Tibial nerve (tissue), 4 donors: ENCODE measurements at regions not wholly inside any gene's neighbourhood (a gene's known extent, or its start where the extent isn't known, plus 50 kb on each side); places are given as distances from the start of the nearest gene placed in this dataset.

ENCODE experiments used
- DNase-seq, 2 donors: peaks; one replicate each; pipeline ENCODE4 v3.0.0-alpha.2; 2019; ENCODE audit warnings: low spot score in 2 of 2
- H3K27ac ChIP-seq, 4 donors: fragments of 200-600 bp; sonication (generic) in 3 of 4; one replicate each; pipeline ENCODE4 v1.5.1; 2017 to 2019; ENCODE audit warnings: mild to moderate bottlenecking in 1 of 4
- H3K27me3 ChIP-seq, 2 donors: fragments of 200-600 bp; sonication (generic) in 1 of 2; one replicate each; pipeline versions ENCODE4 v1.5.1 to v1.6.0; 2017 to 2019
- H3K36me3 ChIP-seq, 3 donors: fragments of 200-600 bp; sonication (generic); one replicate each; pipeline ENCODE4 v1.5.1; 2018 to 2019
- H3K4me1 ChIP-seq, 4 donors: fragments of 200-600 bp; sonication (generic) in 3 of 4; one replicate each; pipeline ENCODE4 v1.5.1; 2017 to 2019
- H3K4me3 ChIP-seq, 4 donors: fragments of 200-600 bp; sonication (generic) in 3 of 4; one replicate each; pipeline ENCODE4 v1.5.1; 2017 to 2019; ENCODE audit warnings: mild to moderate bottlenecking in 1 of 4, moderate library complexity in 1 of 4
- H3K9me3 ChIP-seq, 4 donors: fragments of 200-600 bp; sonication (generic) in 3 of 4; one replicate each; pipeline ENCODE4 v1.5.1; 2017 to 2019
- EP300 ChIP-seq, 2 donors: sonication (generic); formaldehyde crosslinking; IDR thresholded peaks; one replicate each; pipeline ENCODE4 v1.6.1; 2017; ENCODE audit warnings: antibody characterized with exemption in 2 of 2, mild to moderate bottlenecking in 1 of 2
- POLR2A ChIP-seq, 2 donors: fragments of 450-650 bp; IDR thresholded peaks; one replicate each; pipeline ENCODE4 v1.6.1; 2017; ENCODE audit warnings: antibody characterized with exemption in 2 of 2, mild to moderate bottlenecking in 2 of 2, moderate library complexity in 2 of 2
- WGBS, 2 donors: methylation state at CpG; one replicate each; pipeline ENCODE4 v1.1.5; 2018; 5-methylcytosine and 5-hydroxymethylcytosine counted together
- TF ChIP-seq, protein P1 (sequence below), 5 experiments: fragments of 200-600 bp in 3 of 5; fragments of 450-650 bp in 2 of 5; sonication (generic) in 3 of 5; IDR thresholded peaks; one replicate each; pipeline ENCODE4 v1.5.1; 2016 to 2019; ENCODE audit warnings: antibody characterized with exemption in 5 of 5, mild to moderate bottlenecking in 3 of 5, moderate library complexity in 2 of 5

DNA sequence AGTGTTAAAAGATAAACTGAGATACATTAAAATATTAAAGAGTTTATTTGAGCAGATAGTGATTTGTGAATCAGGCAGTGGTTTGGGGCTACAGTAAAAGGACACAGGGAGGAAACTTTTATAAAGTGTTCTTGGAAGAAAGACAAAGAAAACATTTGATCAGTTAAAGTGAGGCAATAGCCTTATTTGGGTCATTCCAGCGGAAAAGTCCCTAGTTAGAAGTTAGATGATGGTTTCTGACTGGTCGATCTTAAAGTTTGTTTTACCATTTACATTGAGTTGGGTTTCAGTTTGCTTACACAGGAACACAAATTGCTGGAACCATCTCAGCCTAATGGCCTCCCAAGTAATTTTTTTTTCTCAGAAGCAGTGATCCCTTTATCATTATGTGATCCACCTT is 69.7 kb downstream of the PPP1R2C start:
- no peaks in the 10 kb centered on the region for H3K9me3 ChIP-seq
- no peaks in the 10 kb centered on the region for H3K36me3 ChIP-seq
- no peak overlapping the region for H3K27ac ChIP-seq
- no peak overlapping the region for H3K4me3 ChIP-seq
- H3K27me3 ChIP-seq: no peaks in the 10 kb centered on the region
- H3K4me1 ChIP-seq: no peaks in the 10 kb centered on the region
- WGBS, 2 donors: 45 to 56% methylated on average over 2 of the region's 2 CpGs
- DNase-seq: no peak
- TF ChIP-seq, protein P1, sequence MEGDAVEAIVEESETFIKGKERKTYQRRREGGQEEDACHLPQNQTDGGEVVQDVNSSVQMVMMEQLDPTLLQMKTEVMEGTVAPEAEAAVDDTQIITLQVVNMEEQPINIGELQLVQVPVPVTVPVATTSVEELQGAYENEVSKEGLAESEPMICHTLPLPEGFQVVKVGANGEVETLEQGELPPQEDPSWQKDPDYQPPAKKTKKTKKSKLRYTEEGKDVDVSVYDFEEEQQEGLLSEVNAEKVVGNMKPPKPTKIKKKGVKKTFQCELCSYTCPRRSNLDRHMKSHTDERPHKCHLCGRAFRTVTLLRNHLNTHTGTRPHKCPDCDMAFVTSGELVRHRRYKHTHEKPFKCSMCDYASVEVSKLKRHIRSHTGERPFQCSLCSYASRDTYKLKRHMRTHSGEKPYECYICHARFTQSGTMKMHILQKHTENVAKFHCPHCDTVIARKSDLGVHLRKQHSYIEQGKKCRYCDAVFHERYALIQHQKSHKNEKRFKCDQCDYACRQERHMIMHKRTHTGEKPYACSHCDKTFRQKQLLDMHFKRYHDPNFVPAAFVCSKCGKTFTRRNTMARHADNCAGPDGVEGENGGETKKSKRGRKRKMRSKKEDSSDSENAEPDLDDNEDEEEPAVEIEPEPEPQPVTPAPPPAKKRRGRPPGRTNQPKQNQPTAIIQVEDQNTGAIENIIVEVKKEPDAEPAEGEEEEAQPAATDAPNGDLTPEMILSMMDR (IDR thresholded peaks at IDR 0.05): no peak
- TF ChIP-seq POLR2A (IDR thresholded peaks at IDR 0.05): no peak
- no peak for TF ChIP-seq EP300 (IDR thresholded peaks at IDR 0.05)

DNA sequence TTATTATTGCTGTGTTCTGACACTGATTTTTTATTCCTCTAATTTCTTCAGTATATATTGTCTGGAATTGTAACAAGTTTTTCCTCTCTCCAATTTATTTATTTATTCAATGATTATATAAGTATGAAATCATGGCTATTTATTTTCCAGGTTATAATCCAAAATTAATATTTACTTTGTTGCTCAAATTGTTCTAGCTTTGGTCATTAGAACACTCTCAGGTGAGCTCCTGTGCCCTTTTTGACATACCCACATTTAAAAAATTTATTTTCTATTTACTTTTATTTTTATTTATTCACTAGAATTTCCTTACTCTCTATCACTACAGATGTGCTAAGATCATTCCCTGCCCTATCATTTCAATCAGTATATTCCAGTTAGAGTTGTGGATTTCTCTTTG is 70.2 kb downstream of the PPP1R2C start:
- Histone ChIP-seq H3K4me1 (no peaks in the 10 kb centered on the region), H3K27me3 (no peaks in the 10 kb centered on the region), H3K9me3 (no peaks in the 10 kb centered on the region), H3K27ac (no peak overlapping the region), H3K4me3 (no peak overlapping the region), H3K36me3 (no peaks in the 10 kb centered on the region)
- TF ChIP-seq EP300 (IDR thresholded peaks at IDR 0.05): no peak
- TF ChIP-seq, protein P1 (IDR thresholded peaks at IDR 0.05): no peak
- no peak for TF ChIP-seq POLR2A (IDR thresholded peaks at IDR 0.05)
- no peak for DNase-seq

DNA sequence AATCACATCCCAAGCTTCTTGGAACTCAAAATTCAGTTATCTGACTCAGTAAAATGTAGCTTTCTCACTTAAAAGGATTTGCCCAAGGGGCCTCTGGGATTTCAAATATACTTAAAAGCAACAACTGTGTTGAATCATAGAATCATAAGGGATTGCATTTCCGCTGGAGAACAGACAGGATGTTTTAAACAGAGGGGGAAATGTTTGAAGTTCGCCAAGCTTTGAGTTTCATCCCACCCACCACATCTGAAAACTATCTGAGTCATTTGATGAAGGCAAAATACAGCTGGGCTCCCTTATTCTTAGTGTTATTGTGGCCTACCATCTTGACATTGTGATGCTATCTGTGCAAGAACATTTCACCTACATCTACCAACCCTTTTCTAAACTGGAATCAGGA is 73.5 kb downstream of the PPP1R2C start:
- H3K27ac ChIP-seq: no peak overlapping the region
- no peak for DNase-seq
- H3K27me3 ChIP-seq: no peaks in the 10 kb centered on the region
- no peaks in the 10 kb centered on the region for H3K9me3 ChIP-seq
- H3K36me3 ChIP-seq: no peaks in the 10 kb centered on the region
- WGBS, 2 donors: 58 to 59% methylated on average over 2 of the region's 2 CpGs
- H3K4me3 ChIP-seq: no peak overlapping the region
- no peaks in the 10 kb centered on the region for H3K4me1 ChIP-seq
- TF ChIP-seq POLR2A (IDR thresholded peaks at IDR 0.05) (no peak), EP300 (IDR thresholded peaks at IDR 0.05) (no peak)
- TF ChIP-seq, protein P1 (IDR thresholded peaks at IDR 0.05): no peak

DNA sequence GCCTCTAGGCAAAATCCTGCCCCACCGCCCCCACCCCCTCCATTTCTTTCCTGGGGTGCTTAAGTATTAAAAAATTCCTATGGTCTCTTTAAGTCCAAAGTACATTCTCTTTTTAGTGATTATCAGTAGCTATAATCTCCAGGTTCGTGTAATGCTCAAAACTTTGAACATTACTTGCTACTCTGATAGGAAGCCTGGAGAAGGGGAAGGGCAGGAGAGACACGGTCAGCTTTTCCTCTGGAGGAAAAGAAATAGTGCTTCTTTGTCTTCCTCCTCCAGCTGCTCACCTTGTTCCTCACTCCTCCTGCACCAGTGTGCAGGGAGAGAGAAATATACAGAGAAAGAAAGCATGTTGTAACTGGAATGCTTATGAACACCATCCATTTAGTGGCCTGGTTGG is 80.4 kb downstream of the PPP1R2C start:
- no peak for DNase-seq
- TF ChIP-seq, protein P1 (IDR thresholded peaks at IDR 0.05): no peak
- TF ChIP-seq POLR2A (IDR thresholded peaks at IDR 0.05) (no peak), EP300 (IDR thresholded peaks at IDR 0.05) (no peak)
- Histone ChIP-seq H3K9me3 (no peaks in the 10 kb centered on the region), H3K27ac (no peak overlapping the region), H3K4me3 (no peak overlapping the region), H3K27me3 (no peaks in the 10 kb centered on the region), H3K4me1 (no peaks in the 10 kb centered on the region), H3K36me3 (no peaks in the 10 kb centered on the region)
- WGBS, 2 donors: 52 to 81% methylated on average over 3 of the region's 3 CpGs

DNA sequence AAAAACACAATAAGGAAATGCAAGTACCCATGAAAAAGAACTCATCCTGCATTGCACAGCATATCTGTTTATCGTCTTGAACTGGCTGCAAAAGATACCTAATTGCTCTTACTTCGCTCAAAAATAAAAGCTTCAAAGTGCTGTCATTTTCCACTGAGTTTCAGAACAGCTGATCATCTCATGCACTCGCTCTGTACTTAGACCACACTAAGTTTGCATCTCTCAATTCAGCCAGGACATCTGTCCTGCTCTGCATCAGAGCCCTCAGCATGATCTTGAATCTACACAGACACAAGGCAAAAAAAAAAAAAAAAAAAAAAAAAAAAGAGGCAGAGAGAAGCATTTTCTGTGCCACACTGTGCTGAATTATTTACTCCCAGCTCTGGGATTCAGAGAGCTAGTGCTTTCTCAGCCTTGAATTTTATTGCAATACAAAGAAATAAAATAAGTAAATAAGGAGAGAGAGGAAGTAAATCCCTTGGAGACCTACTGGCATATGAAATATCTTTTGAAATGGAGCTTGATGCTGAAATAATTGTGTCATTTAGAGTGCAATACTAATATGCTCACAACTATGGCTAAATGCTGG is 81.3 kb downstream of the PPP1R2C start:
- Histone ChIP-seq H3K4me1 (no peaks in the 10 kb centered on the region), H3K27ac (no peak overlapping the region), H3K27me3 (no peaks in the 10 kb centered on the region), H3K9me3 (no peaks in the 10 kb centered on the region), H3K36me3 (no peaks in the 10 kb centered on the region), H3K4me3 (no peak overlapping the region)
- no peak for DNase-seq
- WGBS, 2 donors: 70 to 89% methylated on average over 3 of the region's 3 CpGs
- TF ChIP-seq, protein P1 (IDR thresholded peaks at IDR 0.05): no peak
- no peak for TF ChIP-seq EP300 (IDR thresholded peaks at IDR 0.05)
- TF ChIP-seq POLR2A (IDR thresholded peaks at IDR 0.05): no peak
